ENCODE measurements at regions not wholly inside any gene's neighbourhood (a gene's known extent, or its start where the extent isn't known, plus 50 kb on each side); places are given as distances from the start of the nearest gene placed in this dataset.

DNA sequence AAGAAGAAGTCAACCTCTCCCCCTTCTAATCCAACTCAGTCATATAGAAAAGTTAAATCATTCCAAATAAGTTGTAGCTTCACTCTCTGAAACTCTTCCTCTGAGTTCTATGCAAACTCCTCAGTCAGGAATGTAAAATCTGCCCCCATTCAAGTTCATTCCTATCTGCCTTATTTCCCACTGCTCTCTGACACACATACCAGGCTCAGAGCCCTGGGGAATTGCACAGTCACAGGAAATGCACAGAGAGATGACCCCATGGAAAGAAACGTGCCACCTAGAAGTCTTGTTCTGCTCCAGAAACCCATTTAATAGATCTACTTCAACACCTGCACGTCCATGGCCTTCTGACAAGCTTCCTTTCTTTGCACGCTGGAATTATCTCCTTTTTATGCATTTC, 236.0 kb upstream of the VCX3A start (continued):
- TF ChIP-seq ZNF664 (tag by site-specific recombination; IDR thresholded peaks at IDR 0.05): no peak

DNA sequence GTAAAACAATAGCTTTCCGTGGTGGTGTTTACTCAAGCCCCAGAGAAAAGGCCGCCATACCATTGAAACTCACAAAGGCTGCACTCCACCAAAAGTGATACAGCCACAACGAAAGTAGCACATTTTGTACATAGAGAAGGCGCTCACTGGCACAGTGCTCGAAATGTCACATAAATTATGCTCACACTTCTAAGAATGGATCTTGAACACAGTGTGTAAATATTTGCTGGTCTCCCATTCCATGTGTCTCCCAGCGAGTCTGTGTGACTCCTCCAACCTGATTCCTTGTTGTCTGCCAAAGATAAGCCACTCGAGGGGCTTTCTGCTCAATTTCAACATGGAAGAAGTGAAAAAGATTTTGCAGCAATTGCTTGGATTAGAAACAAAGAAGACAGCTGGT, 234.0 kb upstream of the VCX3A start:
- H3K36me3 ChIP-seq (ENCODE audit: control insufficient read depth in 2 of 2, insufficient read depth in 1 of 2, low read length in 2 of 2): no peaks in the 10 kb centered on the region
- no peak overlapping the region for H3K4me3 ChIP-seq (ENCODE audit: low read depth, low read length)
- ChIA-PET CTCF (no interaction called here), POLR2A (no interaction called here)
- H3K9me3 ChIP-seq (ENCODE audit: control insufficient read depth, insufficient read depth, low read depth, low read length): no peaks in the 10 kb centered on the region
- TF ChIP-seq ZBTB8A (tag by site-specific recombination; IDR thresholded peaks at IDR 0.05) (no peak), ZNF350 (tag by site-specific recombination; IDR thresholded peaks at IDR 0.05) (no peak), ZNF19 (tag by site-specific recombination; IDR thresholded peaks at IDR 0.05; ENCODE audit: low read depth) (no peak), ZNF548 (tag by site-specific recombination; IDR thresholded peaks at IDR 0.05) (no peak), MEIS1 (CRISPR knock-in tag; IDR thresholded peaks at IDR 0.05; ENCODE audit: borderline replicate concordance) (no peak), SP2 (tag by site-specific recombination; IDR thresholded peaks at IDR 0.05) (no peak), ZNF121 (tag by site-specific recombination; IDR thresholded peaks at IDR 0.05) (no peak), TRIM28 (IDR thresholded peaks at IDR 0.05; ENCODE audit: borderline replicate concordance, low read length) (no peak), ZNF248 (tag by site-specific recombination; IDR thresholded peaks at IDR 0.05) (no peak), ZNF654 (tag by site-specific recombination; IDR thresholded peaks at IDR 0.05; ENCODE audit: low read depth) (no peak), ZNF426 (tag by site-specific recombination; IDR thresholded peaks at IDR 0.05) (no peak), RBAK (tag by site-specific recombination; IDR thresholded peaks at IDR 0.05) (no peak), ZNF10 (tag by site-specific recombination; IDR thresholded peaks at IDR 0.05) (no peak), ZBTB17 (tag by site-specific recombination; IDR thresholded peaks at IDR 0.05) (no peak)
- TF ChIP-seq, protein P1, sequence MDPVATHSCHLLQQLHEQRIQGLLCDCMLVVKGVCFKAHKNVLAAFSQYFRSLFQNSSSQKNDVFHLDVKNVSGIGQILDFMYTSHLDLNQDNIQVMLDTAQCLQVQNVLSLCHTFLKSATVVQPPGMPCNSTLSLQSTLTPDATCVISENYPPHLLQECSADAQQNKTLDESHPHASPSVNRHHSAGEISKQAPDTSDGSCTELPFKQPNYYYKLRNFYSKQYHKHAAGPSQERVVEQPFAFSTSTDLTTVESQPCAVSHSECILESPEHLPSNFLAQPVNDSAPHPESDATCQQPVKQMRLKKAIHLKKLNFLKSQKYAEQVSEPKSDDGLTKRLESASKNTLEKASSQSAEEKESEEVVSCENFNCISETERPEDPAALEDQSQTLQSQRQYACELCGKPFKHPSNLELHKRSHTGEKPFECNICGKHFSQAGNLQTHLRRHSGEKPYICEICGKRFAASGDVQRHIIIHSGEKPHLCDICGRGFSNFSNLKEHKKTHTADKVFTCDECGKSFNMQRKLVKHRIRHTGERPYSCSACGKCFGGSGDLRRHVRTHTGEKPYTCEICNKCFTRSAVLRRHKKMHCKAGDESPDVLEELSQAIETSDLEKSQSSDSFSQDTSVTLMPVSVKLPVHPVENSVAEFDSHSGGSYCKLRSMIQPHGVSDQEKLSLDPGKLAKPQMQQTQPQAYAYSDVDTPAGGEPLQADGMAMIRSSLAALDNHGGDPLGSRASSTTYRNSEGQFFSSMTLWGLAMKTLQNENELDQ (tag by site-specific recombination; IDR thresholded peaks at IDR 0.05; ENCODE audit: low read depth): no peak
- no peak overlapping the region for H3K27ac ChIP-seq (ENCODE audit: extremely low read depth, low read depth, low read length)
- no peaks in the 10 kb centered on the region for H3K4me1 ChIP-seq (ENCODE audit: control insufficient read depth, insufficient read depth, low read length)

GRCh38 chrX:6761251-6761650, 226.3 kb upstream of the VCX3A start:
- CTCF ChIA-PET: no interaction called here
- Histone ChIP-seq H3K9me3 (ENCODE audit: control insufficient read depth, insufficient read depth, low read depth, low read length) (no peaks in the 10 kb centered on the region), H3K4me1 (ENCODE audit: control insufficient read depth, insufficient read depth, low read length) (no peaks in the 10 kb centered on the region), H3K4me3 (ENCODE audit: low read depth, low read length) (no peak overlapping the region), H3K27ac (ENCODE audit: extremely low read depth, low read depth, low read length) (no peak overlapping the region), H3K36me3 (ENCODE audit: control insufficient read depth in 2 of 2, insufficient read depth in 1 of 2, low read length in 2 of 2) (no peaks in the 10 kb centered on the region)
- POLR2A ChIA-PET: no interaction called here
- no peak for TF ChIP-seq ZNF768 (tag by site-specific recombination; IDR thresholded peaks at IDR 0.05)
- TF ChIP-seq SETDB1 (IDR thresholded peaks at IDR 0.05; ENCODE audit: insufficient read length, low read length): no peak
- no peak for TF ChIP-seq GFI1B (tag by site-specific recombination; IDR thresholded peaks at IDR 0.05)
- no peak for TF ChIP-seq ZNF391 (tag by site-specific recombination; IDR thresholded peaks at IDR 0.05; ENCODE audit: borderline replicate concordance, low read depth)
- TF ChIP-seq ZNF211 (tag by site-specific recombination; IDR thresholded peaks at IDR 0.05; ENCODE audit: low read depth): no peak
- TF ChIP-seq ZNF335 (tag by site-specific recombination; conservative IDR thresholded peaks at IDR 0.05): no peak
- TF ChIP-seq ZNF529 (tag by site-specific recombination; IDR thresholded peaks at IDR 0.05; ENCODE audit: insufficient replicate concordance): no peak
- no peak for TF ChIP-seq ZFHX2 (tag by site-specific recombination; conservative IDR thresholded peaks at IDR 0.05)
